Mesenchymal stem cell (in vitro differentiated cells and primary cell): ENCODE measurements at regions not wholly inside any gene's neighbourhood (a gene's known extent, or its start where the extent isn't known, plus 50 kb on each side); places are given as distances from the start of the nearest gene placed in this dataset.
"Not testable (repeated sequence)": the region's sequence is repeated elsewhere in the genome, so short reads cannot be mapped to it uniquely, and the experiment has no call there.

Experiments
- DNase-seq: peaks from one replicate; pipeline ENCODE4 v3.0.0-alpha.2; 2013
- H2AFZ ChIP-seq: one replicate; pipeline ENCODE4 v1.6.1; 2013; ENCODE audit warnings: low read depth, mild to moderate bottlenecking, control low read depth, inconsistent platforms, low read length, moderate library complexity
- H2AK5ac ChIP-seq: 2 replicates; pipeline ENCODE4 v1.6.1; 2013; ENCODE audit warnings: low read length, moderate library complexity, mild to moderate bottlenecking, inconsistent platforms; ENCODE audit not compliant: severe bottlenecking
- H2BK120ac ChIP-seq: one replicate; pipeline ENCODE4 v1.6.1; 2013; ENCODE audit warnings: low read depth, mild to moderate bottlenecking, inconsistent platforms, low read length, moderate library complexity
- H2BK12ac ChIP-seq, 2 experiments: one replicate each; pipeline ENCODE4 v1.6.1; 2013; ENCODE audit warnings: inconsistent platforms in 2 of 2, low read length in 2 of 2, mild to moderate bottlenecking in 2 of 2, moderate library complexity in 2 of 2, control low read depth in 1 of 2
- H2BK15ac ChIP-seq: one replicate; pipeline ENCODE4 v1.6.1; 2013; ENCODE audit warnings: mild to moderate bottlenecking, low read depth, inconsistent platforms; ENCODE audit not compliant: poor library complexity, severe bottlenecking
- H2BK5ac ChIP-seq: 2 replicates; pipeline ENCODE4 v1.6.1; 2013; ENCODE audit warnings: low read depth, mild to moderate bottlenecking, low read length, control low read depth, inconsistent platforms; ENCODE audit not compliant: poor library complexity, severe bottlenecking
- H3K14ac ChIP-seq, 2 experiments: one replicate each; pipeline ENCODE4 v1.6.1; 2013; ENCODE audit warnings: inconsistent platforms in 2 of 2, low read length in 2 of 2, control low read depth in 1 of 2, mild to moderate bottlenecking in 1 of 2, moderate library complexity in 1 of 2
- H3K18ac ChIP-seq, 2 experiments: one replicate each; pipeline ENCODE4 v1.6.1; 2013; ENCODE audit warnings: inconsistent platforms in 2 of 2, low read length in 2 of 2, control low read depth in 1 of 2, low read depth in 1 of 2, mild to moderate bottlenecking in 1 of 2
- H3K23ac ChIP-seq, 2 experiments: one replicate each; pipeline ENCODE4 v1.6.1; 2013; ENCODE audit warnings: inconsistent platforms in 2 of 2, low read length in 2 of 2, mild to moderate bottlenecking in 2 of 2, moderate library complexity in 2 of 2, control low read depth in 1 of 2
- H3K27ac ChIP-seq: 2 replicates; pipeline ENCODE4 v1.5.1; 2013; ENCODE audit warnings: mild to moderate bottlenecking, moderate library complexity, low read length, control low read depth, inconsistent platforms; ENCODE audit not compliant: poor library complexity, severe bottlenecking
- H3K27me3 ChIP-seq, 2 experiments: 2 replicates each; pipeline versions ENCODE4 v1.6.1 to v1.7.0; 2013; ENCODE audit warnings: low read length in 2 of 2, mild to moderate bottlenecking in 2 of 2, moderate library complexity in 2 of 2, control low read depth in 1 of 2, inconsistent platforms in 1 of 2; ENCODE audit not compliant: control insufficient read depth in 1 of 2, insufficient read depth in 1 of 2
- H3K36me3 ChIP-seq, 2 experiments: 2 replicates each; pipeline versions ENCODE4 v1.6.1 to v1.7.0; 2013; ENCODE audit warnings: low read length in 2 of 2, control low read depth in 1 of 2, inconsistent platforms in 1 of 2, low read depth in 1 of 2, mild to moderate bottlenecking in 1 of 2; ENCODE audit not compliant: insufficient read depth in 2 of 2, control insufficient read depth in 1 of 2
- H3K4ac ChIP-seq, 2 experiments: one replicate each; pipeline ENCODE4 v1.6.1; 2013; ENCODE audit warnings: inconsistent platforms in 2 of 2, low read length in 2 of 2, mild to moderate bottlenecking in 2 of 2, moderate library complexity in 2 of 2, control low read depth in 1 of 2, low read depth in 1 of 2
- H3K4me1 ChIP-seq: 2 replicates; pipeline ENCODE4 v1.6.1; 2013; ENCODE audit warnings: low read depth, low read length, control low read depth; ENCODE audit not compliant: control insufficient read depth, insufficient read depth
- H3K4me2 ChIP-seq: 2 replicates; pipeline ENCODE4 v1.6.1; 2013; ENCODE audit warnings: low read length, mild to moderate bottlenecking, inconsistent platforms; ENCODE audit not compliant: poor library complexity, severe bottlenecking
- H3K4me3 ChIP-seq, 2 experiments: 2 replicates each; pipeline versions ENCODE4 v1.5.1 to v1.7.0; 2013; ENCODE audit warnings: low read length in 2 of 2, mild to moderate bottlenecking in 2 of 2, control low read depth in 1 of 2, low read depth in 1 of 2; ENCODE audit not compliant: insufficient read depth in 1 of 2
- H3K79me1 ChIP-seq: replicated peaks from 2 replicates; pipeline ENCODE4 v1.6.1; 2013; ENCODE audit warnings: mild to moderate bottlenecking, control low read depth, low read length, inconsistent platforms; ENCODE audit not compliant: poor library complexity, severe bottlenecking
- H3K9ac ChIP-seq: 2 replicates; pipeline ENCODE4 v1.7.0; 2013; ENCODE audit warnings: mild to moderate bottlenecking, low read length, moderate library complexity
- H3K9me3 ChIP-seq: 2 replicates; pipeline ENCODE4 v1.7.0; 2013; ENCODE audit warnings: mild to moderate bottlenecking, low read length; ENCODE audit not compliant: control insufficient read depth
- H4K8ac ChIP-seq: one replicate; pipeline ENCODE4 v1.6.1; 2013; ENCODE audit warnings: inconsistent platforms, mild to moderate bottlenecking, low read length, moderate library complexity
- H4K91ac ChIP-seq: one replicate; pipeline ENCODE4 v1.6.1; 2013; ENCODE audit warnings: mild to moderate bottlenecking, low read length, inconsistent platforms
- WGBS: methylation state at CpG from one replicate; pipeline ENCODE4 v1.1.7; 2013; ENCODE audit warnings: mixed read lengths; 5-methylcytosine and 5-hydroxymethylcytosine counted together

DNA sequence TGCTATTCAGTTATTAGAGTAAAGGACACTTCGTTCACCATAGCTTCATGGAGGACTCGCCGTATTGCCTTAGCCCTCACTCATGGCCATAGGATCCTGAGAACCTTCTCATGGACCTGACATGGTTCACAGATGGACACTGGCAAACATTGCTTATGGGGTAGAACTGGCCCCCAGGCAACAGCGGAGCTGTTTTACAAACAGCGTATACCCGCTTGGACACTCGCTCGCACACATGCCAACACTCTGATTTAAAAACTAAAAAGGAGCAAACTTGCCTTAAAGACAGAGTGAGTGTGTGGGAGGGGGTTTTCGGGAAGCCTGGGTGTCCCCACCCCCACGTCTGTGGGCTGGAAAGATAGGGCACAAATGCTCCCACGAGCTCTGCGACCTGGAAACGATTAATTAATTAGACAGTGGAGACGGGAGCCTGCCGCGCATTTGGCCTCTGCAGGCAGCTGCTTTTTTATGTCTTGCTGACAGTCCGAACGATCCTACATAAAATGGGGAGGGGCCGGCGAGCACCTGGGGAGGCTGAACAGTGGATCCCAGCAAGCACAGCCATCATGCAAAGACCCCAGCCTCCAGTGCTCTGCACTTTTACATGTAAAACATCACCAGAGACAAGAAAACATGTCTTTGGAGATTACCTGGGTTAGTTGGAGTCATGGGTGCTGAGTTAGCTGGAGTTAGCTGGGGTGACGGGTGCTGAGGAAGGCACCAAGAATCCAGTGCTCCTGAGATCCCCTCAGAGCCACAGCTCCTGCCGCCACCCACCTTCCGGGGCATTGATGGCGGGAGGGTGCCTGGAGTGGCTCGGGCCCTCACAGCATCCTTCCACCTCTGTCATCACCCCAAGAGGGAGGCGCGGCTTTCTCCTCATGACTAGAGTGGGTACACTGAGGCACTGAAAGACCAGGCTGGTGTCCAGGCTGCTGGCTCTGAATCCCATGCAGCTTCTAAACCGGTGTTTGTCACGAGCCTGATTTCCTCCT is 105.7 kb downstream of the NPIPB11 start:
- H3K9me3 ChIP-seq, H2BK15ac ChIP-seq, H3K27ac ChIP-seq, H3K4ac ChIP-seq, H3K23ac ChIP-seq, H3K27me3 ChIP-seq, H2BK5ac ChIP-seq, DNase-seq, H3K4me2 ChIP-seq, H3K18ac ChIP-seq, H2AK5ac ChIP-seq, H2AFZ ChIP-seq, H3K14ac ChIP-seq, H4K91ac ChIP-seq, H3K79me1 ChIP-seq, H3K4me1 ChIP-seq, H2BK120ac ChIP-seq, H3K36me3 ChIP-seq, H4K8ac ChIP-seq: not testable (repeated sequence)
- WGBS, result 72% methylated on average over 18 of the region's 29 CpGs
- H3K9ac ChIP-seq, result peak overlapping the region; percentile 81
- H2BK12ac ChIP-seq, result peak overlapping the region in 1 of 2 experiments; percentile 60
- peak overlapping the region in 1 of 2 experiments; percentile 53 for H3K4me3 ChIP-seq

GRCh38 chr16:29300030-29300491 is 106.5 kb downstream of the NPIPB11 start:
- H4K8ac ChIP-seq, H2BK120ac ChIP-seq, H3K18ac ChIP-seq, H3K36me3 ChIP-seq, H4K91ac ChIP-seq, H3K4ac ChIP-seq, H2AFZ ChIP-seq, H3K14ac ChIP-seq, H3K27ac ChIP-seq, H3K4me2 ChIP-seq, H2BK15ac ChIP-seq, H3K27me3 ChIP-seq, H3K23ac ChIP-seq, H2AK5ac ChIP-seq, H2BK5ac ChIP-seq, H3K79me1 ChIP-seq, H3K4me1 ChIP-seq, H3K9me3 ChIP-seq: not testable (repeated sequence)
- 83% methylated on average over 5 of the region's 7 CpGs for WGBS
- peak overlapping the region in 1 of 2 experiments; percentile 53 for H3K4me3 ChIP-seq
- peak overlapping the region in 1 of 2 experiments; percentile 48 for H2BK12ac ChIP-seq
- peak; percentile 39 for DNase-seq
- peak overlapping the region; percentile 81 for H3K9ac ChIP-seq

GRCh38 chr16:29298997-29299396 is 107.5 kb downstream of the NPIPB11 start:
- not testable (repeated sequence) for H2BK15ac ChIP-seq, H4K8ac ChIP-seq, H3K23ac ChIP-seq, H3K4me1 ChIP-seq, H3K4ac ChIP-seq, H3K36me3 ChIP-seq, H2AK5ac ChIP-seq, H2BK12ac ChIP-seq, H3K18ac ChIP-seq, H4K91ac ChIP-seq, H3K9me3 ChIP-seq, H3K4me2 ChIP-seq, H3K27ac ChIP-seq, DNase-seq, H2BK120ac ChIP-seq, H3K4me3 ChIP-seq, H3K27me3 ChIP-seq, H3K9ac ChIP-seq, H3K14ac ChIP-seq, H3K79me1 ChIP-seq, H2AFZ ChIP-seq, H2BK5ac ChIP-seq
- WGBS, result 97% methylated on average over 8 of the region's 10 CpGs

GRCh38 chr16:29298307-29298706 is 108.2 kb downstream of the NPIPB11 start:
- not testable (repeated sequence) for H3K27ac ChIP-seq, H2BK120ac ChIP-seq, H3K4ac ChIP-seq, H3K14ac ChIP-seq, H3K9ac ChIP-seq, H3K4me3 ChIP-seq, H3K4me2 ChIP-seq, H2BK5ac ChIP-seq, H3K9me3 ChIP-seq, H3K4me1 ChIP-seq, H2AFZ ChIP-seq, H3K27me3 ChIP-seq, H3K36me3 ChIP-seq, H2AK5ac ChIP-seq, H3K23ac ChIP-seq, H2BK15ac ChIP-seq, H4K8ac ChIP-seq, H3K79me1 ChIP-seq, H4K91ac ChIP-seq, H2BK12ac ChIP-seq, H3K18ac ChIP-seq, DNase-seq
- WGBS, result 98% methylated on average over 5 of the region's 12 CpGs
